Spinal cord (tissue), 9 donors: ENCODE measurements at regions not wholly inside any gene's neighbourhood (a gene's known extent, or its start where the extent isn't known, plus 50 kb on each side); places are given as distances from the start of the nearest gene placed in this dataset.

ENCODE experiments used
- DNase-seq, 6 donors: peaks; one replicate each; pipeline versions ENCODE4 v3.0.0 to v3.0.0-alpha.2; 2013 to 2015; ENCODE audit warnings: low spot score in 6 of 6, low read depth in 4 of 6
- H3K27ac ChIP-seq: one replicate; pipeline ENCODE4 v1.5.1; 2013; ENCODE audit warnings: low read depth, low read length, control low read depth
- H3K27me3 ChIP-seq: one replicate; pipeline ENCODE4 v1.6.1; 2013; ENCODE audit warnings: low read length; ENCODE audit not compliant: control insufficient read depth, insufficient read depth
- H3K36me3 ChIP-seq: one replicate; pipeline ENCODE4 v1.6.1; 2013; ENCODE audit warnings: low read length; ENCODE audit not compliant: control insufficient read depth, insufficient read depth
- H3K4me1 ChIP-seq: one replicate; pipeline ENCODE4 v1.6.1; 2013; ENCODE audit warnings: low read length; ENCODE audit not compliant: control insufficient read depth, insufficient read depth
- H3K4me3 ChIP-seq: one replicate; pipeline ENCODE4 v1.5.1; 2013; ENCODE audit warnings: low read depth, low read length, control low read depth
- H3K9me3 ChIP-seq: one replicate; pipeline ENCODE4 v1.6.1; 2013; ENCODE audit warnings: low read length; ENCODE audit not compliant: control insufficient read depth, insufficient read depth
- WGBS: methylation state at CpG from one replicate; pipeline ENCODE4 v1.1.5; 2013; ENCODE audit warnings: missing lambda C conversion rate; ENCODE audit not compliant: insufficient coverage; 5-methylcytosine and 5-hydroxymethylcytosine counted together
- donor health status: healthy.

- Histone ChIP-seq H3K36me3 (no peaks in the 10 kb centered on the region), H3K4me1 (peaks cover 17% of the 10 kb centered on the region), H3K27me3 (no peaks in the 10 kb centered on the region), H3K4me3 (no peak overlapping the region), H3K9me3 (no peaks in the 10 kb centered on the region), H3K27ac (no peak overlapping the region)
- WGBS, result 55% methylated on average over 6 of the region's 6 CpGs
- peak in 1 of 6 donors; percentile 83 for DNase-seq
These were observed 183.2 kb upstream of the NECTIN1 start for GRCh38 chr11:119912229-119912628.

DNA sequence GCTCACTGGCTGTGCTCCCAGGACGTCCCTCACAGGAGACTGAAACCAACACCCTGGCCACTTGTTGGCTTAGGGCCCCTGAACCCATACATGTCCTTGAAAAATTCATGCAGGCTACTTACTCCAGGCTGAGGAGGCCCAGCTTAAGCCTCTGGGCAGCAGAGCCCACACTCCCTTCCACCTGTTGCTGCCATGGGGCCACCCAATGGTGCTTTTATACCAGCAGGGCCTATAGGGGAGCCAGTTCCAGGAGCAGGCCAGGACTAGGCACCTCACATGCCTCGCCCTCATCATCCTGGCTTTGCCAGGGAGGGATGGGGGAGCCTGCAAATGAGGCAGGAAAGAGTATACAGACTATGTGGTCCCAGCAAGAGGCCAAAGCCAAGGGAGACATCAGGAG, 181.7 kb upstream of the NECTIN1 start:
- Histone ChIP-seq H3K27ac (no peak overlapping the region), H3K4me1 (peaks cover 19% of the 10 kb centered on the region), H3K36me3 (no peaks in the 10 kb centered on the region), H3K27me3 (no peaks in the 10 kb centered on the region), H3K4me3 (no peak overlapping the region), H3K9me3 (no peaks in the 10 kb centered on the region)
- DNase-seq, result no peak
- 90% methylated on average over 2 of the region's 2 CpGs for WGBS

- 79% methylated on average over 4 of the region's 4 CpGs for WGBS
- Histone ChIP-seq H3K4me3 (no peak overlapping the region), H3K27ac (no peak overlapping the region), H3K9me3 (no peaks in the 10 kb centered on the region), H3K4me1 (peaks cover 19% of the 10 kb centered on the region), H3K36me3 (no peaks in the 10 kb centered on the region), H3K27me3 (no peaks in the 10 kb centered on the region)
- no peak for DNase-seq
These were observed 181.1 kb upstream of the NECTIN1 start for GRCh38 chr11:119910051-119910450.

DNA sequence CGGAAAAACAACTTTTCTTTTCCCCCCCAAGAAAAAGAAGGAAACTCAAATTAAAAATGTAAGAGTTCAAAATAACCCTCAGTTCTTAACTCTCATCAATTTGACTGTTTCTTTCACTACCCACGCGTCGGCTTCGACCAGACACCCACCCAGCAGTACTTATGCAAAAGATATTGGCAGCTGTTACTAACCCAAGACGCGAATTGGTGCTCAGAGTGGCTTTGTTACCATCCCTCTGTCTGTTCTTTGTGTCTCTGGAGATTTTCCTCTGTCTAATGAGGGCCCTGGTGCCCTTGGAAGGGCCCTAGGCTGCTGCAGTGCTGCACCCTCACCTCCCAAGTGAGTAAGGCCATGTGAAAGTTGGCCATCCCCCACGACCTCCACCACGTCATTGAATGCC, 180.5 kb upstream of the NECTIN1 start:
- Histone ChIP-seq H3K4me1 (peaks cover 19% of the 10 kb centered on the region), H3K9me3 (no peaks in the 10 kb centered on the region), H3K36me3 (no peaks in the 10 kb centered on the region), H3K27me3 (no peaks in the 10 kb centered on the region), H3K27ac (no peak overlapping the region), H3K4me3 (no peak overlapping the region)
- DNase-seq, result no peak
- WGBS, result 63% methylated on average over 3 of the region's 9 CpGs

DNA sequence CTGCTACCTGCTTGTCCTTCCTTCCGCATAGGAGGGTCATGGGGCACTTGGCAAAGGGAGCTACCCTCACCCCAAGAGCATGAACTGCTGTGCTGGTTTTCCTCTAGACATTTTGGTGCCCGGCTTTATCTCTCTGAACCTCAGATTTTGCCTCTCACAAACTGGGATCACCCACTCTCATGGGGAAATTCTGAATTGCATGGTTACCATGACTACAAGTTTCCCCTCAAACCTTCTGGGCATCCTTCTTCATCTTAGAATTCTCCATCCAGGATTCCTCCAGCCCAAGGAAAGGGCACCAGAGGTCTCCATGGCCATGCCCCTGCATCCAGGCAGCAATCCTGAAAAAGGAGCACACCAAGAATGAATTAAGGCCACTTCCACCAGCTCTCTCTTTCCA, 180.1 kb upstream of the NECTIN1 start:
- no peak overlapping the region for H3K4me3 ChIP-seq
- H3K4me1 ChIP-seq, result peaks cover 19% of the 10 kb centered on the region
- no peak overlapping the region for H3K27ac ChIP-seq
- H3K27me3 ChIP-seq, result no peaks in the 10 kb centered on the region
- H3K9me3 ChIP-seq, result no peaks in the 10 kb centered on the region
- no peaks in the 10 kb centered on the region for H3K36me3 ChIP-seq
- WGBS, result 82% methylated on average over 2 of the region's 2 CpGs
- no peak for DNase-seq

GRCh38 chr11:119908573-119908904, 179.5 kb upstream of the NECTIN1 start:
- WGBS, result 42% methylated on average over 3 of the region's 6 CpGs
- Histone ChIP-seq H3K27ac (no peak overlapping the region), H3K4me3 (no peak overlapping the region), H3K4me1 (peaks cover 20% of the 10 kb centered on the region), H3K27me3 (no peaks in the 10 kb centered on the region), H3K36me3 (no peaks in the 10 kb centered on the region), H3K9me3 (no peaks in the 10 kb centered on the region)
- no peak for DNase-seq

DNA sequence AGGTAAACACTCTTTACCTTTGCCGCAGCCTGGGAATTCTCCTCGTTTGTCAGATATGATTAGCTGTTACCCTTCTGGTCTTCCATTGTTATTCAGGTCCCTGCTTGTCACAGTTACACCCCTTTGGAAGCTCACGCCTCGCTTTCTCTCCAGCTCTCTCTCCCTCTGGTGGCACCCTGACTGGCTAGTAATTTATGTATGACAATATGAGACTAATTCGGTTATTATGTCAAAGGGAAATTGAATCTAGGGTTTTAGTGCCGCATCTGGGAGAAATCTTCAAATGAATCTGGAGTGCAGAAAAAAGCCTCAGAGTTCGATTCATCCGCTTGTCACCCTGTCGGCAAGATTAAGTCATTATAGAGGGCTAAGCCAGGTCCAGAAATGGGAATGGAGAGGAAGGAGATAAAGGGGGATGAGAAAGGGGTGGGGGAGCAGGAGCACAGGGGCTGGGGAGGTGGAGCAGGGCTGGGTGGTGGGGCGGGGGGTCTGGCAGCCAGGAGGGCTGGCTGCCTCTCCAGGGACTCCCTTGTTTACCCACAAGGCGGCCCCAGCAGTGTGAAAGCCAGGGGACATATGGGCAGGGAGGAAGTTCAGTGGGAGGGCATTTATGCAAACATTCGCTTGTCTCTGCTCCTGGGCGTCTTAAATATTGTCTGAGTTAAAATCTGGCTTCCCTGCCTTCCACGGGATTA, 179.0 kb upstream of the NECTIN1 start:
- 28% methylated on average over 11 of the region's 14 CpGs for WGBS
- Histone ChIP-seq H3K4me3 (no peak overlapping the region), H3K27me3 (no peaks in the 10 kb centered on the region), H3K36me3 (no peaks in the 10 kb centered on the region), H3K4me1 (peaks cover 25% of the 10 kb centered on the region), H3K9me3 (no peaks in the 10 kb centered on the region), H3K27ac (no peak overlapping the region)
- peak in 2 of 6 donors; percentile 57 to 81 for DNase-seq

- WGBS, result 82% methylated on average over 7 of the region's 10 CpGs
- no peak overlapping the region for H3K4me3 ChIP-seq
- no peaks in the 10 kb centered on the region for H3K36me3 ChIP-seq
- H3K9me3 ChIP-seq, result no peaks in the 10 kb centered on the region
- H3K4me1 ChIP-seq, result peaks cover 26% of the 10 kb centered on the region
- no peaks in the 10 kb centered on the region for H3K27me3 ChIP-seq
- no peak overlapping the region for H3K27ac ChIP-seq
- peak in 2 of 6 donors; percentile 21 to 54 for DNase-seq
These were observed 178.3 kb upstream of the NECTIN1 start for GRCh38 chr11:119907122-119907851.

GRCh38 chr11:119906376-119906775, 177.4 kb upstream of the NECTIN1 start:
- Histone ChIP-seq H3K36me3 (no peaks in the 10 kb centered on the region), H3K27me3 (no peaks in the 10 kb centered on the region), H3K9me3 (no peaks in the 10 kb centered on the region), H3K4me3 (no peak overlapping the region), H3K27ac (no peak overlapping the region), H3K4me1 (peaks cover 22% of the 10 kb centered on the region)
- no peak for DNase-seq
- WGBS, result 95% methylated on average over 3 of the region's 8 CpGs

GRCh38 chr11:119905162-119905561, 176.2 kb upstream of the NECTIN1 start:
- DNase-seq, result no peak
- 85% methylated on average over 4 of the region's 4 CpGs for WGBS
- Histone ChIP-seq H3K4me3 (no peak overlapping the region), H3K9me3 (no peaks in the 10 kb centered on the region), H3K27ac (no peak overlapping the region), H3K36me3 (no peaks in the 10 kb centered on the region), H3K4me1 (peaks cover 22% of the 10 kb centered on the region), H3K27me3 (no peaks in the 10 kb centered on the region)
